HL-60 (cell line): ENCODE measurements at regions not wholly inside any gene's neighbourhood (a gene's known extent, or its start where the extent isn't known, plus 50 kb on each side); places are given as distances from the start of the nearest gene placed in this dataset.

ENCODE experiments used
- DNase-seq, 2 experiments: peaks; one replicate each; pipeline ENCODE4 v3.0.0-alpha.2; 2010 to 2020; ENCODE audit warnings: low read depth in 1 of 2, low spot score in 1 of 2
- H3K27ac ChIP-seq: fragments of 250-450 bp; sonication (Bioruptor Pico); replicated peaks from 2 replicates; pipeline ENCODE4 v1.5.1; 2020; ENCODE audit warnings: mild to moderate bottlenecking, moderate library complexity
- H3K27me3 ChIP-seq: fragments of 250-450 bp; sonication (Bioruptor Pico); 2 replicates; pipeline ENCODE4 v1.5.1; 2021; ENCODE audit warnings: mild to moderate bottlenecking, moderate library complexity; ENCODE audit not compliant: insufficient read depth, poor library complexity, severe bottlenecking
- H3K4me3 ChIP-seq: replicated peaks from 2 replicates; pipeline ENCODE4 v1.5.1; 2011; ENCODE audit warnings: mild to moderate bottlenecking, control low read depth, low read length; ENCODE audit not compliant: insufficient read depth
- CTCF ChIP-seq: IDR thresholded peaks from one replicate; pipeline ENCODE4 v1.5.1; 2011; ENCODE audit warnings: low read length, control low read depth, inconsistent platforms; ENCODE audit not compliant: insufficient read depth
- GABPA ChIP-seq: IDR thresholded peaks from 2 replicates; pipeline ENCODE4 v1.6.1; 2012; ENCODE audit warnings: low read depth
- POLR2AphosphoS5 ChIP-seq: IDR thresholded peaks from 2 replicates; pipeline ENCODE4 v1.6.1; 2012; ENCODE audit warnings: low read depth
- REST ChIP-seq: IDR thresholded peaks from 2 replicates; pipeline ENCODE4 v1.6.1; 2012; ENCODE audit warnings: low read depth; ENCODE audit not compliant: insufficient replicate concordance
- SPI1 ChIP-seq: IDR thresholded peaks from 2 replicates; pipeline ENCODE4 v1.6.1; 2012; ENCODE audit warnings: low read depth, mild to moderate bottlenecking, borderline replicate concordance

- TF ChIP-seq SPI1 (no peak), GABPA (no peak), CTCF (no peak), REST (no peak), POLR2AphosphoS5 (no peak)
Observed at GRCh38 chr12:72815421-72815820, 543.3 kb downstream of the TRHDE start.

GRCh38 chr12:72828662-72829324, 556.6 kb downstream of the TRHDE start:
- H3K27ac ChIP-seq: no peak overlapping the region
- TF ChIP-seq CTCF (no peak), POLR2AphosphoS5 (no peak), SPI1 (no peak), REST (no peak), GABPA (no peak)
- no peaks in the 10 kb centered on the region for H3K27me3 ChIP-seq
- DNase-seq: no peak
- H3K4me3 ChIP-seq: no peak overlapping the region

More at GRCh38 chr12:72815421-72815820, 543.3 kb downstream of the TRHDE start:
- H3K27me3 ChIP-seq: no peaks in the 10 kb centered on the region
- H3K27ac ChIP-seq: no peak overlapping the region
- no peak for DNase-seq
- no peak overlapping the region for H3K4me3 ChIP-seq

GRCh38 chr12:72829838-72830237, 557.7 kb downstream of the TRHDE start:
- Histone ChIP-seq H3K27ac (no peak overlapping the region), H3K4me3 (no peak overlapping the region), H3K27me3 (no peaks in the 10 kb centered on the region)
- no peak for DNase-seq
- TF ChIP-seq POLR2AphosphoS5 (no peak), SPI1 (no peak), GABPA (no peak), REST (no peak), CTCF (no peak)
